Ectodermal cell (in vitro differentiated cells): ENCODE measurements at regions not wholly inside any gene's neighbourhood (a gene's known extent, or its start where the extent isn't known, plus 50 kb on each side); places are given as distances from the start of the nearest gene placed in this dataset.

Experiments used
- H3K27ac ChIP-seq: 2 replicates; pipeline ENCODE4 v1.7.0; 2013; ENCODE audit warnings: mild to moderate bottlenecking, low read depth, low read length; ENCODE audit not compliant: insufficient read depth, poor library complexity, severe bottlenecking
- H3K27me3 ChIP-seq: 2 replicates; pipeline ENCODE4 v1.7.0; 2013; ENCODE audit warnings: mild to moderate bottlenecking, low read length; ENCODE audit not compliant: insufficient read depth, control insufficient read depth, poor library complexity, severe bottlenecking
- H3K36me3 ChIP-seq: one replicate; pipeline ENCODE4 v1.7.0; 2013; ENCODE audit warnings: low read length; ENCODE audit not compliant: control insufficient read depth, insufficient read depth
- H3K4me1 ChIP-seq: one replicate; pipeline ENCODE4 v1.7.0; 2013; ENCODE audit warnings: low read length; ENCODE audit not compliant: control insufficient read depth, insufficient read depth
- H3K4me3 ChIP-seq: 2 replicates; pipeline ENCODE4 v1.7.0; 2013; ENCODE audit warnings: low read depth, low read length, control low read depth; ENCODE audit not compliant: insufficient read depth
- H3K9me3 ChIP-seq: 2 replicates; pipeline ENCODE4 v1.7.0; 2013; ENCODE audit warnings: mild to moderate bottlenecking, low read length, moderate library complexity; ENCODE audit not compliant: control insufficient read depth
- WGBS, 2 experiments: methylation state at CpG; one replicate each; pipeline ENCODE4 v1.1.7; 2013; ENCODE audit warnings: missing lambda C conversion rate in 2 of 2; 5-methylcytosine and 5-hydroxymethylcytosine counted together

- H3K9me3 ChIP-seq, result no peaks in the 10 kb centered on the region
- WGBS, 2 experiments, result 63 to 70% methylated on average over 3 of the region's 3 CpGs
- no peaks in the 10 kb centered on the region for H3K36me3 ChIP-seq
Measured at GRCh38 chr12:127538316-127538715, 728.7 kb upstream of the TMEM132C start.

GRCh38 chr12:127539226-127539858 is 727.6 kb upstream of the TMEM132C start:
- 71 to 74% methylated on average over 12 of the region's 12 CpGs for WGBS, 2 experiments
- Histone ChIP-seq H3K27me3 (no peaks in the 10 kb centered on the region), H3K27ac (no peak overlapping the region)

More at GRCh38 chr12:127538316-127538715, 728.7 kb upstream of the TMEM132C start:
- H3K4me3 ChIP-seq, result no peak overlapping the region
- H3K27ac ChIP-seq, result no peak overlapping the region
- no peaks in the 10 kb centered on the region for H3K4me1 ChIP-seq
- H3K27me3 ChIP-seq, result no peaks in the 10 kb centered on the region

DNA sequence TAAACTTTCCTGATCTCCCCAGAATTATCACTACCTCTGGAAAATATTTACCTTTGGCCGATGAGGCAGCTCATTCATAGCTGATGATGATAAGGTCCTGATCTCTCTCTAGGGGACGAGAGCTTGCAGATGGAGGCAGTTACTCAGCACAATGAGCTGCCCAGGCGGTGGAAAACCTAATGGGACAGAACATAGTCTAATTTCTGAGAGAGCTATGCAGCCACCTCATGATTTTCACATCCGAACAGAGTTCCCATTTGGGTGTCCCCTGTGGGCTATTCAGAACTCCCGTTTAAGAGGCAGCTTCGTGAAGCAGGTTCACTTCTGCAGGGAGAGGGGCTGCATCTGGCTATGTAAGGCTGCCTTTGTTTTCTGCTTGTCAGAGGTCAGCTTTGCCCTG is 724.6 kb upstream of the TMEM132C start:
- Histone ChIP-seq H3K27ac (no peak overlapping the region), H3K27me3 (no peaks in the 10 kb centered on the region), H3K4me3 (no peak overlapping the region), H3K4me1 (no peaks in the 10 kb centered on the region), H3K9me3 (no peaks in the 10 kb centered on the region), H3K36me3 (no peaks in the 10 kb centered on the region)
- 87 to 88% methylated on average over 6 of the region's 6 CpGs for WGBS, 2 experiments

More at GRCh38 chr12:127539226-127539858, 727.6 kb upstream of the TMEM132C start:
- Histone ChIP-seq H3K36me3 (no peaks in the 10 kb centered on the region), H3K4me1 (no peaks in the 10 kb centered on the region), H3K4me3 (no peak overlapping the region), H3K9me3 (no peaks in the 10 kb centered on the region)

DNA sequence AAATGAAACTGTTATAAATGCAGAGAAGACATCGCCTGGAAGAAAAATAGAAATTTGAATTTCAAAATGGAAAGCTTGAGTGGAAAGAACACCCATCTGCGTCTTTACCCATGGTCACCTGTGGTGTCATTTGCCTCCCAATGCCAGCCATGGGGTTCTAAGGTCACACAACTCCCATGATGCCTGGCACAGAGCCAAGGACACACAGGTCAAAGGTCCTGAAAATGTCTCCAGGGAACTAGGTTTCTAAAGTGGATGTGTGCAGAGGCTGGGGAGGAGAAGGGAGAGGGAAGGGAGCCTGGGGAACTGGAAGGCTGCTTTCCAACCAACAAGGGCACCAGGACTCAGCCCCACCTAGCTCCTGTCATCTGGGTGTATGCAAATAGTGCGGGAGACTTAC is 724.0 kb upstream of the TMEM132C start:
- Histone ChIP-seq H3K27ac (no peak overlapping the region), H3K27me3 (no peaks in the 10 kb centered on the region)

GRCh38 chr12:127546721-127547505 is 720.1 kb upstream of the TMEM132C start:
- H3K27me3 ChIP-seq, result no peaks in the 10 kb centered on the region
- H3K4me3 ChIP-seq, result no peak overlapping the region
- H3K9me3 ChIP-seq, result no peaks in the 10 kb centered on the region
- H3K27ac ChIP-seq, result no peak overlapping the region
- no peaks in the 10 kb centered on the region for H3K36me3 ChIP-seq
- no peaks in the 10 kb centered on the region for H3K4me1 ChIP-seq
- 94 to 95% methylated on average over 6 of the region's 6 CpGs for WGBS, 2 experiments

More for the DNA sequence above, 724.0 kb upstream of the TMEM132C start:
- Histone ChIP-seq H3K9me3 (no peaks in the 10 kb centered on the region), H3K36me3 (no peaks in the 10 kb centered on the region), H3K4me3 (no peak overlapping the region), H3K4me1 (no peaks in the 10 kb centered on the region)
- 88 to 96% methylated on average over 3 of the region's 3 CpGs for WGBS, 2 experiments

GRCh38 chr12:127548123-127548553 is 718.8 kb upstream of the TMEM132C start:
- no peak overlapping the region for H3K27ac ChIP-seq
- WGBS, 2 experiments, result 81 to 84% methylated on average over 10 of the region's 10 CpGs

GRCh38 chr12:127550271-127550670 is 716.7 kb upstream of the TMEM132C start:
- H3K27ac ChIP-seq, result no peak overlapping the region
- no peaks in the 10 kb centered on the region for H3K4me1 ChIP-seq
- WGBS, 2 experiments, result 81 to 84% methylated on average over 8 of the region's 8 CpGs
- H3K36me3 ChIP-seq, result no peaks in the 10 kb centered on the region
- no peaks in the 10 kb centered on the region for H3K27me3 ChIP-seq
- H3K4me3 ChIP-seq, result no peak overlapping the region
- no peaks in the 10 kb centered on the region for H3K9me3 ChIP-seq

More at GRCh38 chr12:127548123-127548553, 718.8 kb upstream of the TMEM132C start:
- Histone ChIP-seq H3K36me3 (no peaks in the 10 kb centered on the region), H3K4me3 (no peak overlapping the region), H3K4me1 (no peaks in the 10 kb centered on the region), H3K9me3 (no peaks in the 10 kb centered on the region), H3K27me3 (no peaks in the 10 kb centered on the region)

DNA sequence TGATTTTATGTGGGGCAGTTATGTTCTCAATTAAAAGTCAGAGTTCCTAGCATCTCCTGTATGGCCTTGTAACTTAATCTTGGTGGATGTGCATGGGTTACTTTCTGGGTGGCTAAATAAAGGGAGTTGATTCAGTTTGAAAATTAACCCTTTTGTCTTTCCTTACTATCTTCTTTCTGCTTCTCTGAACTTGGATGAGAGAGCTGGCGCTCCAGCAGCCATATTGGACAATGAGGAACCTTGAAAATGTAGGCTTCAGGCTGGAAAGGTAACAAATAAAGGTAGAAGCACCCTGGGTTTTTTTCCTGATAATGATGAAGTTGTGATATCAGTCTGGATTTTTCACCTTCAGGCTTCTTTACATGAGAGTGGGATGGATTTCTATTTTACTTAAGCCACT is 714.1 kb upstream of the TMEM132C start:
- Histone ChIP-seq H3K9me3 (no peaks in the 10 kb centered on the region), H3K4me3 (no peak overlapping the region), H3K36me3 (no peaks in the 10 kb centered on the region), H3K27ac (no peak overlapping the region), H3K27me3 (no peaks in the 10 kb centered on the region), H3K4me1 (no peaks in the 10 kb centered on the region)
- 0 to 3% methylated on average over 1 of the region's 1 CpG for WGBS, 2 experiments

DNA sequence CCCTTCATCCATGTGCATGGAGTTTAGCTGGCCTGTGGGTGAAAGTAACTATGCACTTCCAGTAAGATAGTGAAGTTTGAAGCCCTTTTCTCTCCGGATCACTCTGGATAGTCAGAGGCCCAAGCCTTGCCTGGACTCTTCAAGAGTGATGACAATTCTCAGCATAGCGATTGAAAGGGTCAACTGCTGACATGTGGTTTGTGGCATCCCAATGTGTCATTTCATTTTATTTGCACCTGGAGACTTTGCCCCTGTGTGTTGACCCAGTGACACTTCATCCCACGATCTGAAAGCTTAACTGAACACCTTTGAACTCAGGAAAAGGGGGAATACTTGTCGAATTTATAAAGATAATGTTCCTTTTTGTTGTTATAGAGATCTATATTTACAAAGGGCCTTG is 711.9 kb upstream of the TMEM132C start:
- Histone ChIP-seq H3K36me3 (no peaks in the 10 kb centered on the region), H3K9me3 (no peaks in the 10 kb centered on the region), H3K4me3 (no peak overlapping the region), H3K4me1 (no peaks in the 10 kb centered on the region), H3K27ac (no peak overlapping the region), H3K27me3 (no peaks in the 10 kb centered on the region)
- WGBS, 2 experiments, result 92 to 94% methylated on average over 4 of the region's 4 CpGs

- no peaks in the 10 kb centered on the region for H3K9me3 ChIP-seq
- H3K36me3 ChIP-seq, result no peaks in the 10 kb centered on the region
- no peaks in the 10 kb centered on the region for H3K27me3 ChIP-seq
- H3K27ac ChIP-seq, result no peak overlapping the region
- no peaks in the 10 kb centered on the region for H3K4me1 ChIP-seq
- H3K4me3 ChIP-seq, result no peak overlapping the region
Measured at GRCh38 chr12:127556231-127556886, 710.6 kb upstream of the TMEM132C start.
